Neural cell (in vitro differentiated cells): ENCODE measurements at regions not wholly inside any gene's neighbourhood (a gene's known extent, or its start where the extent isn't known, plus 50 kb on each side); places are given as distances from the start of the nearest gene placed in this dataset.

Experiments
- H2AFZ ChIP-seq: fragments of 200-600, 300-800 bp; sonication (generic), shearing (Covaris generic); 2 replicates; pipeline ENCODE4 v1.6.0; 2014; ENCODE audit warnings: low read depth, mild to moderate bottlenecking, antibody characterized with exemption, low read length, moderate library complexity
- H3F3A ChIP-seq: fragments of 200-600 bp; shearing (Covaris generic); 2 replicates; pipeline ENCODE4 v1.6.1; 2016; ENCODE audit warnings: mild to moderate bottlenecking, moderate library complexity, mixed read lengths, antibody characterized with exemption, low read length; ENCODE audit not compliant: insufficient read depth, poor library complexity, severe bottlenecking
- H3K27ac ChIP-seq: fragments of 200-600, 300-800 bp; sonication (generic), shearing (Covaris generic); 2 replicates; pipeline ENCODE4 v1.5.1; 2014; ENCODE audit warnings: mild to moderate bottlenecking, low read length, moderate library complexity
- H3K27me3 ChIP-seq: fragments of 300-800, 200-600 bp; sonication (generic), shearing (Covaris generic); 2 replicates; pipeline ENCODE4 v1.6.0; 2014; ENCODE audit warnings: mild to moderate bottlenecking, low read depth, low read length, moderate library complexity; ENCODE audit not compliant: insufficient read depth
- H3K36me3 ChIP-seq: fragments of 300-800, 200-600 bp; sonication (generic), shearing (Covaris generic); 2 replicates; pipeline ENCODE4 v1.5.1; 2014; ENCODE audit warnings: mild to moderate bottlenecking, antibody characterized with exemption, low read length, moderate library complexity; ENCODE audit not compliant: insufficient read depth
- H3K4me2 ChIP-seq: fragments of 300-800, 200-600 bp; sonication (generic), shearing (Covaris generic); 2 replicates; pipeline ENCODE4 v1.6.0; 2014; ENCODE audit warnings: mild to moderate bottlenecking, low read length
- H3K4me3 ChIP-seq: fragments of 300-800, 200-600 bp; sonication (generic), shearing (Covaris generic); 2 replicates; pipeline ENCODE4 v1.5.1; 2014; ENCODE audit warnings: mild to moderate bottlenecking, low read length, moderate library complexity
- H3K79me2 ChIP-seq: fragments of 200-600 bp; shearing (Covaris generic); replicated peaks from 2 replicates; pipeline ENCODE4 v1.6.0; 2014; ENCODE audit warnings: mild to moderate bottlenecking, low read length, moderate library complexity; ENCODE audit not compliant: insufficient read depth
- H3K9ac ChIP-seq: fragments of 300-800, 200-600 bp; sonication (generic), shearing (Covaris generic); 2 replicates; pipeline ENCODE4 v1.6.1; 2016; ENCODE audit warnings: mild to moderate bottlenecking, low read length, mixed read lengths
- H3K9me2 ChIP-seq: fragments of 200-600 bp; shearing (Covaris generic); 2 replicates; pipeline ENCODE4 v1.6.1; 2016; ENCODE audit warnings: mild to moderate bottlenecking, low read length, mixed read lengths; ENCODE audit not compliant: insufficient read depth
- H3K9me3 ChIP-seq: fragments of 200-600, 300-800 bp; sonication (generic), shearing (Covaris generic); 2 replicates; pipeline ENCODE4 v1.6.1; 2016; ENCODE audit warnings: mild to moderate bottlenecking, mixed run types, low read length, moderate library complexity, mixed read lengths
- H4K20me1 ChIP-seq: fragments of 200-600 bp; shearing (Covaris generic); 2 replicates; pipeline ENCODE4 v1.6.1; 2016; ENCODE audit warnings: mild to moderate bottlenecking, mixed run types; ENCODE audit not compliant: insufficient read depth
- EP300 ChIP-seq: fragments of 450-650 bp; conservative IDR thresholded peaks from 2 replicates; pipeline ENCODE4 v1.6.1; 2014; ENCODE audit warnings: antibody characterized with exemption, mild to moderate bottlenecking, moderate library complexity; ENCODE audit not compliant: poor library complexity, severe bottlenecking
- EZH2 ChIP-seq: fragments of 200-600, 300-800 bp; shearing (Covaris generic), sonication (generic); IDR thresholded peaks from 2 replicates; pipeline ENCODE4 v1.6.1; 2014; ENCODE audit warnings: antibody characterized with exemption, low read length, borderline replicate concordance, mild to moderate bottlenecking; ENCODE audit not compliant: insufficient read depth, poor library complexity, severe bottlenecking
- MXI1 ChIP-seq: fragments of 450-650 bp; conservative IDR thresholded peaks from 2 replicates; pipeline ENCODE4 v1.6.1; 2014; ENCODE audit warnings: antibody characterized with exemption, mild to moderate bottlenecking; ENCODE audit not compliant: poor library complexity, severe bottlenecking
- POLR2AphosphoS5 ChIP-seq: IDR thresholded peaks from 2 replicates; pipeline ENCODE4 v1.6.1; 2012
- RAD21 ChIP-seq: fragments of 450-650 bp; conservative IDR thresholded peaks from 2 replicates; pipeline ENCODE4 v1.6.1; 2014; ENCODE audit warnings: antibody characterized with exemption, mild to moderate bottlenecking, moderate library complexity
- SMC3 ChIP-seq: fragments of 450-650 bp; conservative IDR thresholded peaks from 2 replicates; pipeline ENCODE4 v1.6.1; 2014; ENCODE audit warnings: antibody characterized with exemption, mild to moderate bottlenecking, moderate library complexity; ENCODE audit not compliant: poor library complexity
- TAF1 ChIP-seq: IDR thresholded peaks from 2 replicates; pipeline ENCODE4 v1.6.1; 2012; ENCODE audit warnings: low read depth
- TF ChIP-seq, protein P1 (sequence below): IDR thresholded peaks from 2 replicates; pipeline ENCODE4 v1.6.1; 2012; ENCODE audit warnings: borderline replicate concordance
- TF ChIP-seq, protein P2 (sequence below): fragments of 450-650 bp; IDR thresholded peaks from 2 replicates; pipeline ENCODE4 v1.5.1; 2014; ENCODE audit warnings: antibody characterized with exemption, mild to moderate bottlenecking, moderate library complexity; ENCODE audit not compliant: poor library complexity, severe bottlenecking

- Histone ChIP-seq H3K9me3 (no peaks in the 10 kb centered on the region), H2AFZ (no peak overlapping the region), H3K27me3 (no peaks in the 10 kb centered on the region), H3K27ac (no peak overlapping the region), H4K20me1 (no peaks in the 10 kb centered on the region), H3K4me3 (no peak overlapping the region), H3K79me2 (no peaks in the 10 kb centered on the region), H3K36me3 (no peaks in the 10 kb centered on the region), H3K4me2 (no peak overlapping the region), H3K9ac (no peak overlapping the region), H3F3A (no peaks in the 10 kb centered on the region), H3K9me2 (no peaks in the 10 kb centered on the region)
- TF ChIP-seq TAF1 (no peak), RAD21 (no peak), SMC3 (no peak), EP300 (no peak), MXI1 (no peak), POLR2AphosphoS5 (no peak)
- TF ChIP-seq, protein P1, sequence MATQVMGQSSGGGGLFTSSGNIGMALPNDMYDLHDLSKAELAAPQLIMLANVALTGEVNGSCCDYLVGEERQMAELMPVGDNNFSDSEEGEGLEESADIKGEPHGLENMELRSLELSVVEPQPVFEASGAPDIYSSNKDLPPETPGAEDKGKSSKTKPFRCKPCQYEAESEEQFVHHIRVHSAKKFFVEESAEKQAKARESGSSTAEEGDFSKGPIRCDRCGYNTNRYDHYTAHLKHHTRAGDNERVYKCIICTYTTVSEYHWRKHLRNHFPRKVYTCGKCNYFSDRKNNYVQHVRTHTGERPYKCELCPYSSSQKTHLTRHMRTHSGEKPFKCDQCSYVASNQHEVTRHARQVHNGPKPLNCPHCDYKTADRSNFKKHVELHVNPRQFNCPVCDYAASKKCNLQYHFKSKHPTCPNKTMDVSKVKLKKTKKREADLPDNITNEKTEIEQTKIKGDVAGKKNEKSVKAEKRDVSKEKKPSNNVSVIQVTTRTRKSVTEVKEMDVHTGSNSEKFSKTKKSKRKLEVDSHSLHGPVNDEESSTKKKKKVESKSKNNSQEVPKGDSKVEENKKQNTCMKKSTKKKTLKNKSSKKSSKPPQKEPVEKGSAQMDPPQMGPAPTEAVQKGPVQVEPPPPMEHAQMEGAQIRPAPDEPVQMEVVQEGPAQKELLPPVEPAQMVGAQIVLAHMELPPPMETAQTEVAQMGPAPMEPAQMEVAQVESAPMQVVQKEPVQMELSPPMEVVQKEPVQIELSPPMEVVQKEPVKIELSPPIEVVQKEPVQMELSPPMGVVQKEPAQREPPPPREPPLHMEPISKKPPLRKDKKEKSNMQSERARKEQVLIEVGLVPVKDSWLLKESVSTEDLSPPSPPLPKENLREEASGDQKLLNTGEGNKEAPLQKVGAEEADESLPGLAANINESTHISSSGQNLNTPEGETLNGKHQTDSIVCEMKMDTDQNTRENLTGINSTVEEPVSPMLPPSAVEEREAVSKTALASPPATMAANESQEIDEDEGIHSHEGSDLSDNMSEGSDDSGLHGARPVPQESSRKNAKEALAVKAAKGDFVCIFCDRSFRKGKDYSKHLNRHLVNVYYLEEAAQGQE: no peak
These were observed 80.8 kb upstream of the COL5A2 start for GRCh38 chr2:189260361-189260814.

DNA sequence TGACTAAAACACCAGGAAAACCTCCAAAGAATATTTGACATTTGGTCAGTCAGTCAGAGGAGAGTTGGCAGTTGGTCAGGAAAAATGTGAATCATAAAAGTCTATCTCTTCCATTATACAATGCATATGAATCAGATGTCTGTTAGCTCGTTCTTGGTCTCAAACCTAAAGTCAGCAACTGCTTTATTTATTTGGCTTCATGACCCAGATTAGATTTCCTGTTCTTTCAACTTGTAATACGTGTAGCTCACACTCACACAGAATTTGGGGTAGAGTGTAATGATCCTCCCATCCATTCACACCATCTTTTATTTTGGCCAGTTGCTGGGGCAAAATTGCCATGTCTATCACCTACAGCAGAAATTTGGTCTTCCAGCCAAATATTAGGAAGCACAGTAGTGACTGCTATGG is 81.9 kb upstream of the COL5A2 start:
- Histone ChIP-seq H4K20me1 (no peaks in the 10 kb centered on the region), H3K79me2 (no peaks in the 10 kb centered on the region), H3F3A (no peaks in the 10 kb centered on the region), H3K36me3 (no peaks in the 10 kb centered on the region), H3K4me3 (no peak overlapping the region), H3K27me3 (no peaks in the 10 kb centered on the region), H3K27ac (no peak overlapping the region), H3K9me3 (no peaks in the 10 kb centered on the region), H3K9ac (no peak overlapping the region), H2AFZ (no peak overlapping the region), H3K9me2 (no peaks in the 10 kb centered on the region), H3K4me2 (no peak overlapping the region)
- TF ChIP-seq, protein P1: no peak
- TF ChIP-seq EP300: no peak
- no peak for TF ChIP-seq MXI1

GRCh38 chr2:189261916-189262315 is 82.4 kb upstream of the COL5A2 start:
- Histone ChIP-seq H3K9ac (no peak overlapping the region), H3K9me3 (no peaks in the 10 kb centered on the region), H3F3A (no peaks in the 10 kb centered on the region), H3K27me3 (no peaks in the 10 kb centered on the region), H3K79me2 (no peaks in the 10 kb centered on the region), H3K27ac (no peak overlapping the region), H2AFZ (no peak overlapping the region), H3K4me3 (no peak overlapping the region), H4K20me1 (no peaks in the 10 kb centered on the region), H3K9me2 (no peaks in the 10 kb centered on the region), H3K4me2 (no peak overlapping the region), H3K36me3 (no peaks in the 10 kb centered on the region)
- TF ChIP-seq RAD21 (no peak), EZH2 (no peak), SMC3 (no peak), POLR2AphosphoS5 (no peak), MXI1 (no peak), TAF1 (no peak), EP300 (no peak)
- TF ChIP-seq, protein P2, sequence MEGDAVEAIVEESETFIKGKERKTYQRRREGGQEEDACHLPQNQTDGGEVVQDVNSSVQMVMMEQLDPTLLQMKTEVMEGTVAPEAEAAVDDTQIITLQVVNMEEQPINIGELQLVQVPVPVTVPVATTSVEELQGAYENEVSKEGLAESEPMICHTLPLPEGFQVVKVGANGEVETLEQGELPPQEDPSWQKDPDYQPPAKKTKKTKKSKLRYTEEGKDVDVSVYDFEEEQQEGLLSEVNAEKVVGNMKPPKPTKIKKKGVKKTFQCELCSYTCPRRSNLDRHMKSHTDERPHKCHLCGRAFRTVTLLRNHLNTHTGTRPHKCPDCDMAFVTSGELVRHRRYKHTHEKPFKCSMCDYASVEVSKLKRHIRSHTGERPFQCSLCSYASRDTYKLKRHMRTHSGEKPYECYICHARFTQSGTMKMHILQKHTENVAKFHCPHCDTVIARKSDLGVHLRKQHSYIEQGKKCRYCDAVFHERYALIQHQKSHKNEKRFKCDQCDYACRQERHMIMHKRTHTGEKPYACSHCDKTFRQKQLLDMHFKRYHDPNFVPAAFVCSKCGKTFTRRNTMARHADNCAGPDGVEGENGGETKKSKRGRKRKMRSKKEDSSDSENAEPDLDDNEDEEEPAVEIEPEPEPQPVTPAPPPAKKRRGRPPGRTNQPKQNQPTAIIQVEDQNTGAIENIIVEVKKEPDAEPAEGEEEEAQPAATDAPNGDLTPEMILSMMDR: no peak
- TF ChIP-seq, protein P1: no peak
